Testis (tissue), 2 donors: ENCODE measurements at regions not wholly inside any gene's neighbourhood (a gene's known extent, or its start where the extent isn't known, plus 50 kb on each side); places are given as distances from the start of the nearest gene placed in this dataset.

Experiments
- DNase-seq: peaks from one replicate; pipeline ENCODE4 v3.0.0-alpha.2; 2019
- H3K27ac ChIP-seq, 2 donors: fragments of 200-600 bp; sonication (generic); one replicate each; pipeline ENCODE4 v1.5.1; 2019
- H3K27me3 ChIP-seq: fragments of 200-600 bp; sonication (generic); one replicate; pipeline ENCODE4 v1.5.1; 2019
- H3K36me3 ChIP-seq: fragments of 200-600 bp; sonication (generic); one replicate; pipeline ENCODE4 v1.5.1; 2017; ENCODE audit warnings: low read depth; ENCODE audit errors: missing control alignments
- H3K4me1 ChIP-seq: fragments of 200-600 bp; sonication (generic); one replicate; pipeline ENCODE4 v1.5.1; 2019
- H3K4me3 ChIP-seq, 2 donors: fragments of 200-600 bp; sonication (generic); one replicate each; pipeline ENCODE4 v1.5.1; 2017 to 2019
- H3K9me3 ChIP-seq: fragments of 200-600 bp; sonication (generic); one replicate; pipeline ENCODE4 v1.5.1; 2017
- POLR2A ChIP-seq: fragments of 450-650 bp; IDR thresholded peaks from one replicate; pipeline ENCODE4 v1.6.1; 2017; ENCODE audit warnings: antibody characterized with exemption, mild to moderate bottlenecking, moderate library complexity
- WGBS, 2 donors: methylation state at CpG; one replicate each; pipeline ENCODE4 v1.1.5; 2018; 5-methylcytosine and 5-hydroxymethylcytosine counted together
- intact Hi-C: fragments of 100-400 bp; cut with DNase I; formaldehyde crosslinking; loops from one replicate; pipeline ENCODE4 v1.15.1; 2023; ENCODE audit warnings: low total_unique reads
- TF ChIP-seq, protein P1 (sequence below), 3 experiments: fragments of 450-650 bp in 2 of 3; fragments of 200-600 bp in 1 of 3; sonication (generic) in 1 of 3; IDR thresholded peaks; one replicate each; pipeline ENCODE4 v1.5.1; 2016 to 2019; ENCODE audit warnings: antibody characterized with exemption in 3 of 3, mild to moderate bottlenecking in 2 of 3, moderate library complexity in 1 of 3

DNA sequence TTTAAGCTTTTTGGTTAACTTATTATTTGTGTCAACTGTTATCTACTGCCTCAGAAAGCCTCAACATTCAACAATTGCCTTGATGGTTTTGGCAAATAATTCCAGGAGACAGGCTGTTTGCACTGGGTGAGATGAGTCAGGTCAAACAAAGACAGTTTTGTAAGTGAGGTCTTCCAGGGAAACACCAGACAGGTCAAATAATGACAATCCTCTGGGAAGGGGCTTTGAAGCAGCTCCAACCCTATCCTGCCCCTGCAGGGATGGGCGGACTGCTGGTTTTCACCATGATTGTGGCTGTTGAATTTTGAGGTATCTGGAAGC lies 79.4 kb upstream of the PRR23E start:
- WGBS, 2 donors = 92 to 100% methylated on average over 1 of the region's 1 CpG
- intact Hi-C loops = no loop called here
- no peaks in the 10 kb centered on the region for H3K27me3 ChIP-seq
- H3K27ac ChIP-seq = no peak overlapping the region
- no peak for DNase-seq
- no peak for TF ChIP-seq POLR2A
- TF ChIP-seq, protein P1, sequence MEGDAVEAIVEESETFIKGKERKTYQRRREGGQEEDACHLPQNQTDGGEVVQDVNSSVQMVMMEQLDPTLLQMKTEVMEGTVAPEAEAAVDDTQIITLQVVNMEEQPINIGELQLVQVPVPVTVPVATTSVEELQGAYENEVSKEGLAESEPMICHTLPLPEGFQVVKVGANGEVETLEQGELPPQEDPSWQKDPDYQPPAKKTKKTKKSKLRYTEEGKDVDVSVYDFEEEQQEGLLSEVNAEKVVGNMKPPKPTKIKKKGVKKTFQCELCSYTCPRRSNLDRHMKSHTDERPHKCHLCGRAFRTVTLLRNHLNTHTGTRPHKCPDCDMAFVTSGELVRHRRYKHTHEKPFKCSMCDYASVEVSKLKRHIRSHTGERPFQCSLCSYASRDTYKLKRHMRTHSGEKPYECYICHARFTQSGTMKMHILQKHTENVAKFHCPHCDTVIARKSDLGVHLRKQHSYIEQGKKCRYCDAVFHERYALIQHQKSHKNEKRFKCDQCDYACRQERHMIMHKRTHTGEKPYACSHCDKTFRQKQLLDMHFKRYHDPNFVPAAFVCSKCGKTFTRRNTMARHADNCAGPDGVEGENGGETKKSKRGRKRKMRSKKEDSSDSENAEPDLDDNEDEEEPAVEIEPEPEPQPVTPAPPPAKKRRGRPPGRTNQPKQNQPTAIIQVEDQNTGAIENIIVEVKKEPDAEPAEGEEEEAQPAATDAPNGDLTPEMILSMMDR (IDR thresholded peaks at IDR 0.05) = no peak
- H3K36me3 ChIP-seq = no peaks in the 10 kb centered on the region
- H3K9me3 ChIP-seq = no peaks in the 10 kb centered on the region
- no peaks in the 10 kb centered on the region for H3K4me1 ChIP-seq
- no peak overlapping the region for H3K4me3 ChIP-seq

DNA sequence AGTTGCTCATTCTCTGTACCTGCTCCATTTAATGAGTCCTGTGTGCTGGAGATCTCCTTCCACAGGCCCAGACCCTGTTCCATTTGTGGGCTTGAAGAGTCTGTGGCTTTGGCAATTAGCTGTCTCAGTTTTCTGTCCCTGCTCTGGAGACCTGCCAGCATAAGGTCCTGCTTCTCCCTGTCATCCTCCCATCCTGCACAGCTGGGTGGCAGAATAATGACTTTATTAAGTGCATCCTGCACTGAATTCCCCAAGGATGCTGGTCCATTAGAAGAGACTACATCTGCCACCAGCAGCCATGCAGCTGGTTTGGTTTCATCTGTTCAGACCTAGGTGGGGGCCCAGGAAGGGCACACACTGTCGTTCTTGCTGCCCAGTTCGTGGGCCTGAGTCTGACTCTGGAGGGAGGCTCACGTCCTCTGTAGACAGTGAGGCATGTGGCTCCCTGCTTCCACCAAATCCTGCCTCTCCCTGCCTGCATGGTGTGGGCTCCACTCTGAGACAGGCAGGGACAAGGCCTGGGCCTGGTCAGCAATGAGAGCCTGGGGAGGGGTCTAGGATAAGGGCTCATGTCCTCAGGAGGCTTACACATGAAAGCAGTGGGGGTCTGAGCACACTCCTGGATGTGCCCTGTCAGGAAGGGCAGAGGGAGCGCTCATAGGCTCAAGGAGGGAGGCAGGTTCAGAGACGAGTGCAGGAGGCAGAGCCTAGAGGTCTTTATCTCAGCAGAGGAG lies 78.4 kb upstream of the PRR23E start:
- no peak overlapping the region for H3K27ac ChIP-seq
- no peak for TF ChIP-seq POLR2A
- TF ChIP-seq, protein P1 (IDR thresholded peaks at IDR 0.05) = no peak
- no peaks in the 10 kb centered on the region for H3K36me3 ChIP-seq
- H3K4me1 ChIP-seq = no peaks in the 10 kb centered on the region
- WGBS, 2 donors = 77 to 86% methylated on average over 5 of the region's 5 CpGs
- no peaks in the 10 kb centered on the region for H3K27me3 ChIP-seq
- no peak overlapping the region for H3K4me3 ChIP-seq
- no peaks in the 10 kb centered on the region for H3K9me3 ChIP-seq
- intact Hi-C loops = no loop called here
- DNase-seq = no peak

DNA sequence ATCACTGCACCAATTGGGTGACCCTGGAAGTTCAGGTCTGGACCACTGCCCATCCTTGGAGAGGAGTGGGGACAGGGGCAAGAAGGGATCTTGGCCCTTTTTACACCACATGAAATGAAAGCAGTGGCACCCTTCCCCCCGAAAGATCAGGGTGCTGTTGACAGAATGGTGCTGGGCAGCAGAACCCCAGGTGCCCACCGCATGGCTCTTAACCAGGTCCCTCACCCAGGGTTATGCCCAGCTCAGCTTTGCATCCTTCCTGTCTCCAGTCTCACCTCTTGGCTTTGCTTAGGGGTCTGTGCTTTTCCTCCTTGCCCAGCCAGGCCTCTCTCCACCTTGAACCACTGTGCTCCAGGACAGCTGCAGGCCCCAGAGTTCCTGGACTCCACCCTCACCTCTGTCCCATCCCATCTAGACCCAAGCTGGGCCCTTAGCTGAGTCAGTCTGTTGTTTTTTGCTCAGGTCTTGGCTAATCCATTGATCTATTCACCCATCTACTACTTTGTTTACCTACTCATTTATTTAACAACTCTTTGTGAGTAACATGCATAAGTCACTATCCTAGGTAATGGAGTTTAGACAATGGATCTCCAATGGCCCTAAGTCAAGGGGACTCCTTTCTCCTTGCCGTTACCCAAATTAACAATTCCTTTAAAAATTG lies 77.1 kb upstream of the PRR23E start:
- H3K27ac ChIP-seq = no peak overlapping the region
- no peaks in the 10 kb centered on the region for H3K36me3 ChIP-seq
- no peak for DNase-seq
- intact Hi-C loops = no loop called here
- no peak overlapping the region for H3K4me3 ChIP-seq
- H3K9me3 ChIP-seq = no peaks in the 10 kb centered on the region
- no peaks in the 10 kb centered on the region for H3K4me1 ChIP-seq
- no peaks in the 10 kb centered on the region for H3K27me3 ChIP-seq
- 90 to 94% methylated on average over 3 of the region's 3 CpGs for WGBS, 2 donors
- TF ChIP-seq, protein P1 (IDR thresholded peaks at IDR 0.05) = no peak
- no peak for TF ChIP-seq POLR2A

DNA sequence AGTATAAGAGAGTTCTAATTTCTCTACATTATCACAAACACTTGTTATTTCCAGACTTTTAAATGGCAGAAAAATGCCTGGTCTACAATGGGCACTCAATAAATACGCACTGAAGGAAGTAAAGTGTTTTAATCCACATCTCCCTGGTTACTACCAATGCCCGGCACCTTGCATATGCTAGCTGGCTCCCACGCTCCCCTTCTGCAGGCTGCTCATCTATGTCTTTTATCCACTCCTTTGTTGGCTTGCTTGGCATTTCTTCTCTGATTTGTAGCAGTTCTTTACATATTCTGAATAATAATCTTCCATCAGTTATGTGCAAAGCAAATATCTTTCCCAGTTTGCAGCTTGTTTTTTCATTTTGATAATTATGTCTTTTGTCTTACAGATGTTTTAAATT lies 74.6 kb upstream of the PRR23E start:
- no peak for DNase-seq
- Histone ChIP-seq H3K27ac (no peak overlapping the region), H3K4me1 (no peaks in the 10 kb centered on the region), H3K9me3 (no peaks in the 10 kb centered on the region), H3K27me3 (no peaks in the 10 kb centered on the region), H3K4me3 (no peak overlapping the region), H3K36me3 (no peaks in the 10 kb centered on the region)
- TF ChIP-seq, protein P1 (IDR thresholded peaks at IDR 0.05) = no peak
- TF ChIP-seq POLR2A = no peak
- intact Hi-C loops = no loop called here
- WGBS, 2 donors = 93 to 94% methylated on average over 3 of the region's 3 CpGs
